HG03196 (cell line): ENCODE measurements at regions not wholly inside any gene's neighbourhood (a gene's known extent, or its start where the extent isn't known, plus 50 kb on each side); places are given as distances from the start of the nearest gene placed in this dataset.

Source experiments
- ATAC-seq: cut with Tn5 transposase; IDR thresholded peaks from one replicate; pipeline ENCODE4 v1.9.1; 2021; ENCODE audit not compliant: unreplicated experiment

DNA sequence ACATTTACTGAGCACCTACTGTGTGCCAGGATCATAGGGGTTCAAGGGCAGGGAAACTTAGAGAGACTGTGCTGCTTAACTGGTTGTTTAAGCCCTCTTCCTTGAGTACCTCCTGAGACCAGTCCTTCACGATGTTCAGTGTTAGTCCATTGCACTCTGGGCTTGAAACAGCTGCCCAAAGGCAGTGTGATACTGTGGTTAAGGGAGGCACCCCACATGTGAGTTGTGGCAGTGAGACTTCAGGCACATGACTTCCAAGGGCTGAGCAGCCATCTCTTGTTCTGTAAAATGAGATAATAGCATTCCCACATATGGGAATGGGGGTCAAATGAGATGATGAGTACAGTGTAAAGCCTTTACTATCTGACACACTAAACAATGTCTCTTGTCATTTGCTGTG, 75.1 kb downstream of the LINGO1 start:
- no peak for ATAC-seq

DNA sequence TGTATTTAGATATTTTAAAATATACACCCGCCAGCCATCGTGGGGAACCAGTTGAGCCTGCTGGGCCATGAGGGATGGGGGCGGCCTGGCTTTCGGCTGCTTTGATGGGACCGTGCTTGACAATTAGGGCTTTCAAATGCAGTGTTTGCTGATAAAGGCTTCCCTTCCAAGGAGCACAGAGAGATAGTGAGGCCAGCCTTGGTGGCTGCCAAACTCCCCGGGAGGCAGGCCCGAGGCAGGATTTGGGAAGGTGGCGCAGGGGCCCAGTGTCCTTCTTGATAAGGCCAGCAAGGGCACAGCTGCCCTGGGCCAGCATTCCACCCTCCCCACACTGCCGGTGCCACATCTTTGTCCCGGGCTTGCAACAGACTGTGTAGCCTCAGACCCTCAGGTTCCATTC, 75.6 kb downstream of the LINGO1 start:
- no peak for ATAC-seq

DNA sequence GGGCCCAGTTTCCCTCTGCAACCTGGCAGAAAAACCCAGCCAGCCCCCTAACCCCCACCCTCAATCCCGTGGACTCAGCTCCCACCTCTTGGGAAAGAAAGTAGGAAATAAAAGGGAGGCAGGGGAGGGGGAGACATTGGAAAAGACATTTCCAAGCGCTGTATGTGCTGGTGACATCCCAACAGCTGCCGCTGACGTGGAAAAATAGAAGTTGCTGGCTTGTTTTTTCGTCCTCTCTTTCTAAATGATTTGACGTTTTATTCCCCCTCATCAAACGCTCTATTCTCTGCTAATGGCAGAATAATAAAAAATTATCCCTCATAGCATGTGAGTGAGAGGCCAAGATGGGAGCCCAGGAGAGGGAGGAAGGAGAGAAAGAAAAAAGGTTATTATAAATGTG, 76.1 kb downstream of the LINGO1 start:
- ATAC-seq = no peak

DNA sequence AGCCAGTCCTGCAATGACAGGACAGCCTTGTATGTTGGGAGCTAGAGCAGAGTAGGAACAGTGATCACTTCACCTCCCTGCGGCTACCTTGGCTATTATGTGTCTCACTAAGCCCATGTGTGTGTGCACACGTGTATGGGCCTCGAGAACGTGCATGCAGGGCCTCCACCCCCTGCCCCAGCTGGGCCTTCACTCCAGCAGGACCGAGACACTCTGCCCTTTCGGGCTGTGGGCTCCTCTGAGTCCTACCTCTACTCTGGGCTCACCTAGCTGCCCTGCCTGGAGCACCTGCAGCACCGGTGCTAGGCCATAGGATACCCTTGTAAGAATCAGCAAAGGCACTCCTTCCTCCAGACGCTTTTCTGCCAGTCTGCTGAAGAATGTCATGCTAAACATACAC, 77.5 kb downstream of the LINGO1 start:
- no peak for ATAC-seq

DNA sequence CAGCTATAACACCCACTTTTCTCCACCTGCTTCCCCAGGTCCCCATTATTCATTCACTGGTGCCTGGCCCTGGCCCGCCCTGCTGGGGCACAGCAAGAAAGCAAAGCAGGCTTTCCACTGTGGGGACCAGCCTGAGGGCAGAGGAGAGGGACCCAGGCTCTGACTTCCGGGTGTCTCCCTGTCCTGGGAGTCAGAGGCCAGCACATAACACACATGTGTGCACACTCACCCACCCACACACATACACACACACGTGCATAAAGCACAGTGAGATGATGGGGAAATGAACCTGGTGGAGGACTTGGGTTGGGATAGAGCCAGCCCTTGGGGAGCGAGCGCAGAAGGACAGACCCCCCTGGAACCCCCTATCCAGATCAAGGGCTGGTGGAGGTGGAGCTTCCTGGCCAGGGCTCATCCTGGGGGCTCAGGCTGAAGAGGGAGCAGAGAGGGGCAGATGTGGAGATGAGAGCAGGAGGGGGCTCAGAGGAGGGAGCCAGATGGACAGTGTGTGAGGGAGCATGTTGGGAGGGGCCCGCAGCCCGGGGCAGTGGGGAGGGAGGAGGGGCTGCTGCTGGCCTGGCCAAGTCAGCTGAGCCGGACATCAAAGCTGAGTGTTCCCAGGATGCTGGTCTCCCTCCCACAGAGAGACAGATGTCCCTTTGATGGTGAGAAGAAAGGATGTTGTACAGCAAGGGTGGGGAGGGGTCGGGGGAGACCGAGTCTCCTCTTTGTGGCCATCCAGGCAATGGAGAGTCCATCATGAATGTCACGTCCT, 78.2 kb downstream of the LINGO1 start:
- no peak for ATAC-seq

DNA sequence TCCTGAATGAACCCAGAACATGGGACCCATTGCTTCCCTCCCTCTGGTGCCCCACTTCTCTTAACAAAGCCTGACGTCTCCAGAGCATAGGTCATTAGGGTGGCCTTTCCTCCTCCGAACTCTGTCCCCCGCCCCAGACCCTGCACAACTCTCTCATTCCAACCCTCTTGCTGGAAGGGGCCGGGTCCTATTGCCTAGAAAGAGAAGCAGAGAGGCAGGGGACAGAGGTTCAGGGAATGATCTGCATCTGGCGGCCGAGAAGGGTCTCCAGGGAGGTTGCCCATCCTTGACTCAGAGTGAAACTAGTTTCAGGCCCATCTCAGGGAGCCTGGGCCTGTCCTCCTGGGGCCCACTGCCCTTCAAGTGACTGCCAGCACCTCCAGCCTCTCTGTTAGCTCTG, 79.0 kb downstream of the LINGO1 start:
- no peak for ATAC-seq

DNA sequence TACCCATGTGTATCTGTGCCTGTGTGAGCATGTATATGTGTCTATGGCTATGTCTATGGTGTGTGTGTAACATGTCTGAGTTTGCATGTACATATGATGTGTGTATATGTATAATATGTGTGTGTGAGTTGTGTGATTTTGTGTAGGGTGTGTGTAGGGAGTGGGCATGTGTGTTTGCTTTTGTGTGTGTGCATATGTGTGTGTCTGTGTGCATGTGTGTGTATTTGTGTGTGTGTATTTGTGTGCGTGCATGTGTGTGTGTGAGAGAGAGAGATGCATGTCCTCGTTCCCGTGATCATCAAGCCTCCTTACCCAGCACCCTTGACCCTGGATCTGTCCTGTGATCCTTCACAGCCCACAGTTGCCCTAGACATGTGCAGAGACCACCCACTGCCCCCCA, 79.5 kb downstream of the LINGO1 start:
- no peak for ATAC-seq

DNA sequence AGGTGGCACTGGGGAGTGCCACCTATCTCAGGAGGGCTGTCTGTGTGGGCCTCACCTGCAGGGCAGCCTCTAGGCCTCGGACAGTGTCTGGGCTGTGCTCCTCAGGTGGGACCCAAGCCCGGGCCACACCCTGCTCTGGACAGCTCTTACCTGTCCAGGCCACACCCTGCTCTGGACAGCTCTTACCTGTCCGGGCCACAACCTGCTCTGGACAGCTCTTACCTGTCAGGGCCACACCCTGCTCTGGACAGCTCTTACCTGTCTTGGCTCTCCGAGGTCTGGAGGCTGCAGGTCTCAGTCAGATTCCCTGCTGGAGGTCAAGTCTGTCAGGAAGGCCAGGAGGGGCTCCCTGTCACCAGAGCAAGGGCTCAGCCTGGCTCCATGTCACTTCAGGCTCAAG, 80.6 kb downstream of the LINGO1 start:
- no peak for ATAC-seq

DNA sequence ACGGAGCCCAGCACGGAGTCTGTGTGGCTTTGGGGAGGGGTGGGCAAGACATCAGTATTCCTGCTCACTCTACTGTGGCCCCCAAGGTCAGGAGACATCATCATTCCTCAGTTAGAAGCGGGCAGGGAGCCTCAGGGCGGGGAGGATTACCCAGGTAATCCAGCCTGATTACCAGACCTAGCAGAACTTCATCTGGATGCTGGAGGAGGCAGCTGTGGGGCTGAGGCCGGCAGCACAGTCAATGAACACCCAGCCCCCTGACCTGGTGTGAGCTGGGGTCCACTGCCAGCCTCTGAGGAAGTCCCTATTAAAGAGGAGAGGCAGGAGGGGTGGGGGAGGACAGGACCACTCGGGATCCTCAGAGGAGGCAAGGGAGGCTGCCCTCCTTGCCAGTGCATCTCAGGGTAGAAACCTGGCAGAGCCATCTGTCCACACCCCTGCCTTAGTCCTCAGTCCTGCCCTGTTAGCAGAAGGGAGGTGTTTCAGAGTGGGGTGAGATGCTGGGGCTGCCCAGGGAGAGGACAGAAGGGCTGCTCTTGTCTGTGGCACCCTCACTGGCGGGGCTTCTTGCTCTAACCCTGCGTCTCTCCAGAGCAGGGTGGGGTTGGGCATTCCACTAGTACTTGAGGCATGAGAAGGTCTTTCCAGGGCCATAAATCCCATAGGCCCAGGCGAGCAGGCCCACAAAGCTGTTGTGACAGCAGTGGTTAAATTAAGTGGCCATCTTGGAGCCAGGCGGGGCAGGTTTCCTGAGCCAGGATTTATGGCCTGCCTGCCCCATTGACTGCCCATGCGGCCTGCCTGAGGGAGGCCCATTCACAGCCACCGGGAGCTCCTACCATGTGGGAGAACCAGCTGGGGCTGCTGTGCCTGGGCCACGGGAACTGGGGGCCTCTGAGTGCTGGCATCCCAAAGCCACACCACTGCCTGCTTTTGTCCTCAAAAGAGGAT, 82.1 kb downstream of the LINGO1 start:
- ATAC-seq = no peak

DNA sequence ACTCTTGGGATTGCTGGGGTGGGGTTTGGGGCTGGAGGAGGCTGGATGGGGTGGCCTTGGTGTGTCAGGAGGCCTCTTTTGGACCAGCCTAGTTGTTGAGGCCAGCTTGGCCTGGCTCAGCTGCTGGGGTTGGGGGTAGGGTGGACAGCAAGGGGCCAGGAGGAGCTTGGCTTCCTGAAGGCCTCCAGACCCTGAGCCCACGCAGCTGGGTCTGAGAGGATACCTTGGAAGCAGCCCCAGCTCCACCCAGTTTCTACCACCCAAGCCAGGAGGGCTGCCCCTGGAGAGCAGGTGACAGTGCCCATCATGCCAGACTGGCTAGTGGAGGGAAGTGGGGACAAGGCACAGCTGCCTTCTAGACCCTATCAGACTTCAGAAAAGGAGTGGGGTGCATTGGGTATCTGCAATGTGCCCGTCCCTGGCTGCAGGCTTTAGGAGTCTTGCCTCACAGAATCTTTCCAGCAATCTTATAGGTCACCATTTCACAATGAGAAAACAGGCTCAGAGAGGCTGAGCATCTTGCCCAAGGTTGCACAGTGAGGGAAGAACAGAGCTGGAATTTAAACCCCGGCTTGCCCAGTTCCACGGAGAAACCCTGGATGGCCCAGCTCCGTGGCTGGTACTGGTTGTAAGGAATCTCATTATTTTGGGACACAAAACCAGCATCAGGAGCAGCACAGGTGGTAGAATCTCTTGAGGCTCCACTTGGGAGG, 83.0 kb downstream of the LINGO1 start:
- no peak for ATAC-seq

DNA sequence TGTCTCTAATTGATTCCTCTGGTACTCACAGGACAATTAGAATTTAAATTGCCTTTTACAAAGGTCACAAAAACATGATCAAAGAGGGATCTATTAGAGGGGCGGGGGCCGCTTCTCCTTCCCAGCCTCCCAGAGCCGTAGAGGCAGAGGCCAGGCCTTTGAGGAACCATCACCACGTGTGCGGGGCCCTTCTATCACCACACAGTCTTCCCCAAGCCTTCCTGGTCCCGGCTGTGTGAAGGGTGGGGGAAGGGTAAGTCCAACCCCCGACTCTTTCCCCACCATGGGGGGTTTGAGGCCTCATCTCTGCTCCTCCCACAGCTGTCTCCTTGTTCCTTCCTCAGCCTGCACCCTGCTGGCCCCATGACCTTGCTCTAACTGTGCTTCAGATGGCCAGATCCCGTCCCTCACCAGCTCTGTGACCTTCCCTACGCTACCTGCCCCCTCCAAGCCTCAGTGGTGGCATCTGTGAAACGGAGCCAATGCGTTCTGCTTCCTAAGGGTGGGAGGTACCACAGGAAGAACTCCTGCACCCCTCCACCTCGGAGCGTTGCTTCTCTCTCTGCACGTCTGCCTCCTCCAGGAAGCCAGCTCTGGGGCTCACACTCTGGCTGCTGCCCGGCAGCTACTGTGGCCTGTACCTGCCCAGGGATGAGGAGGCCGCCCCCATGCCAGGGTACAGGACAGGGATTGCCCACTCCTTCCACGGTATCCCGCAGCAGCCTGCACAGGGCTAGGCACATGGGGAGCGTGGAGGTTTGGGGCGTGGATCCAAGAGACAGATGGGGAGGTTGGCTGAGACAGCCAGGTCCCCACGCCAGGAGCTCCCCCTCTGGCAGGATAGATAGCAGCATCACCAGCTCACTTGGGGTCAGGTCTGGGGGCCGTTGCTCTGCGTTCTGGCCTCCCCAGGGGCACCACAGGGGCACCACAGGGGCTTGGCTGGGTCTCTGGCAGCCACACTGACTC, 83.8 kb downstream of the LINGO1 start:
- no peak for ATAC-seq

DNA sequence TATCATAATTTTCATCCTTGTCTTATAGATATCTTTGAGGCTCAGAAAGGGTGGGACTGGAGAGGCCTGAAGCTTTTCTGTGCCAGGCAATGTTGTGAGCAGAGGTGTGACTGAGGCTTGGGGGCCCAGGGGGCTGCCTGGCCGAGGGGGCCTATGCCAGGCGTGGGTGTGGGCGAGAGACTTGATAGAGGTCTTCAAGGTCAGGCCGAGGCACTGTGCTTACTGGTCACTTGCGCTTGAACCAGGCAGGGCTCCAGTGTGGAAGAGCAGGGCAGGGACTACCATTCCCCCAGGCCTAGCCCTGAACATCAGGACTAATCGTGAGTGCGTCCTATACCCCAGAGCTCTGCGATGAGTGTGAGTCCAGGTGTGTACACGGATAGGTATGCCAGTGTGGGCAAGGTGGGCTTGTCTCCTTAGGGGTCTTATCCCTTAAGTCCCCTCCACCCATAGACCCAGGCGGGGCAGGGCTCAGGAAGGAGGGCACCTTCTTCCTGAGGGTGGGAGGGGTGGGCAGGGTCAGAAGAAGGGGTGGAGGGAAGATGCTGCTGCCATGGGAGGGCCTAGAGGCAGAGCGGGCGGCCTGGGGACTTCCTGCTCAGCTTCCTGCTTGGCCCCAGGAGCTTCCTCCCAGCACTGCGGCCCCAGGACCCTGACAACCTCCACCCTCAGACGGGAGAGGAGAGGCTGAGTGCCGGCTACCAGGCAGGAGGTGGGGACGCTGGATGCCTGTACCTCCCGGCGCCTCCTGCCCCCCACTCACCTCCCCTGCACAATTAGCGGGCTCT, 84.7 kb downstream of the LINGO1 start:
- ATAC-seq = no peak

DNA sequence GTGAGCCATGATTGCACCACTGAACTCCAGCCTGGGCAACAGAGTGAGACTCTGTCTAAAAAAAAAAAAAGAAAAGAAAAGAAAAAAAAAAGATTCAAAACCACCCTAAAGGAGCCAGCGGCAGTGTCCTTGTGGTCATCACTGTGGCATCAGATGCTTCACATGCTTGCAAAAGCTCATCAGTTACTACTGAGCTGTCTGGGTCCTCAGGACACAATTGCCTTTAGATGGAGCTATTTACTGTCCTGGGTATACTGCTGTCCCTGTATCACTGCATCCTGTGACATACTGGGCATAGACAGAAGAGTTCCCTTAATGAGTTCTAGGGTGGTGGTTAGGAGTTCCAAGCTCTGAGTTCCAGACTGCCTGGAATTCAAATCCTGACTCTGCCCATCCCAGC, 85.8 kb downstream of the LINGO1 start:
- no peak for ATAC-seq

DNA sequence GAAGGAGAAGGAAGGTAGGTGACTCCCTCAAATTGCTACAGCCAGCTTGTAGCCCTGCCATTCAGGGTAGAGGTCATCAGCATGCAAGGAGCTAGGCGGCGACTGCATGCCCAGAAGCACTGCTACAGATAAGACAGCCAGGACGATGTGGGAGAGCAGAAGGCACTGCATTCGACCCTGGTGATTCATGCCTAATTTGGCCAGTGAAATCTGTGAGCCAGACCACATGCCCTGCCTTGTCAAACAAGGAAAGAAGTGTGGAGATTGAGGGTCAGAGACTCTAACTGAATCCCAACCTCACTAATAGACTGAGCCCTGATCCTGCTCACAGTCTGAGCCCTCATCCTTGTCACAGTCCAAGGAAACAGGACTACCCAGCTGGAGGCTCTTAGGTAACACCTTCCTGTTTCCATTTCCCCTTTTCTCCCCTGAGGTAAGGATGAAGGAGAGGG, 86.6 kb downstream of the LINGO1 start:
- ATAC-seq = no peak

DNA sequence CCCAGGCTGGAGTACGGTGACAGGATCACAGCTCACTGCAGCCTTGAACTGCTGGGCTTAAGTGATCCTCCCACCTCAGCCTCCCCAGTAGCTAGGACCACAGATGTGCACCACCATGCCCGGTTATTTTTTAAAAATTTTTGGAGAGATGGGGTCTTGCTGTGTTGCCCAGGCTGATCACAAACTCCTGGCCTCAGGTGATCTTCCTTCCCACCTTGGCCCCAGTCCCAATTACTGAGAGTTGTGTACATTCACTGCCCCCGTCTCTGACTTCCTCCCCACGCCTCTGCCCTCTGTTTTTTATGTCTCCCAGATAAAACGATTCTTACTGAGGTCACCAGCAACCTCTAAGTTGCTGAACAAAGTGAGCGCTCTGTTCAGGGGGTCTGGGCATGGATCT, 87.7 kb downstream of the LINGO1 start:
- ATAC-seq = no peak

DNA sequence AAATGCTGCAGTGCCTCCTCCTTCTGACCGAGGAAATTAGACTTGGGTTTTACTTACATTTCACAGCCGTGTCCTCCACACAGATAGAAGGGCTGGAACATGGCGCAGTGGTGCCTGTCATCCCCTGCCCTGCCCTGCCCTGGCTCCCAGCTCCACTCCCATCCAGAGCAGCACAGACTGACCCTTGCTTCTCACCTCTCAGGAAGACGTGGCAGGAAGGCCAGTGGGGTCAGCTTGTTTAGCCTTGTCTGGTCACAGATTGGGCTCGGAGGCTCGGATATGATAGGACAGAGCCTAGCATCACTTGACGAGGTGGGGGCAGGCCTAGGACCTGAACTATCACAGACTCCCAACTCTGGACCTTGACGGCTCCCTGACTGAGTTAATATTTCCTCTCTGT, 88.5 kb downstream of the LINGO1 start:
- ATAC-seq = no peak

DNA sequence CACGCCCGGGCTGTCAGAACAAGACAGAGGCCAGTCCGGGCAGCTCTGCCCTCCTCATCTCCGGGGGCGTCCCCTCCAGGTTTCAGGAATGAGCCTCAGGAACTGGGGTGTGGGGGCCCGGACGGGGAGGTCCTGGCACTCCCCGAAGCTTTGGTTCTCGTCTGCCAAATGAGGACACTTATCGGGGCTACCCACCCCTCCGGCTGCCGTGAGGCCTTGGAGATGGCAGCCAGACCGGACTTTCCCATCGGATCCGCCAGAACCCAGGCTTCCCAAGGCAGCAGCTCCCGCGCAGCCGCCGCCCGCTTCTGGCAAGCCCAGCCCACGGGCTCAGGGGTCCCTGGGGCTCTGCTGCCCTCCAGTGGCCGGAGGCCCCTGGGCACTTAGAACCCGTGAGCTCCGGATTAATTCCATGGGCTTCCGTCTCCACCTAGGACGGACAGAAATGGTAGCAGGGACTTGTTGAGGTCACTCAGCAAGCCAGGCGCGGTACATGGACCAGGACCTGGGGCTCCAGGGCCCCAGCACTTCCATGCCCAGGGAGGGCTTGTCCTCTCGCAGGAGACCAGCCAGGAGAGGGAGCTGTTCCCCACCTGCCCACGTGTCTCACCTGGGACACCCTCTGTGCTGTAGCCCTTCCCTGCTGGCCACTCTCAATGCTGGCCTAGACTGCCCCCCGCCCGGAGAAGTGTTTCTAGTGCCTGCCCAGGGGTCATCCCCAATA, 89.4 kb downstream of the LINGO1 start:
- peak; percentile 66 for ATAC-seq

DNA sequence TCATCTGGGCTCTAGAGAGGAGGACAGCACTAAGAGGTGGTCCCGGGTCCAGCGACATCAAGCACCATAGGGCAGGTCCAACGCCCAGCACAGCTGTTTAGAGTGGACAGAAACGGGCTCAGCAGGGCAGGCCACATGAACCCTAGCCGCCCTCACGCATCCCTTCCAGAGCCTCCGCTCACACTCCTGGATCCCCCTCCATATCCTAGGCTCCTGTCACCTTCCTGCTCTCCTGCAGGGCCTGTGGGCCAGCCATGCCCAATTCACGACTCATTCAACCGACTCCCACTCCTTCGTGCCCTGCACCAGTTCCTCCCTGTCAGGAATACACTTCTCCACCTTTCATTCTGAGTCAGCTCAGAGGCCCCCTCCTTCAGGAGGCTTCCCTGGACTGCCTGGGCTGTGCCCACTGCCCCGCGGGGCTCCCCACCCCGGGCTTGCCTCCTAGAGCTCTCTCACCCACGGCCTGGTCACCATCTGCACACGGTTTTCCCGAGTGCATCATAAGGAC, 90.2 kb downstream of the LINGO1 start:
- no peak for ATAC-seq
